ENCODE measurements at regions not wholly inside any gene's neighbourhood (a gene's known extent, or its start where the extent isn't known, plus 50 kb on each side); places are given as distances from the start of the nearest gene placed in this dataset.

- Histone ChIP-seq H3K36me3 (no peaks in the 10 kb centered on the region), H3K9me3 (peaks cover 0 to 11% of the 10 kb centered on the region in 2 donors), H3K27ac (no peak overlapping the region), H3K4me3 (no peak overlapping the region), H3K27me3 (no peaks in the 10 kb centered on the region), H3K4me1 (no peaks in the 10 kb centered on the region)
- intact Hi-C loops (cut with DNase I; ENCODE audit: low total_unique reads): loop anchor here (1.0 kb wide), 1 partner anchor 9 kb away; no protein-coding TSS in a partner anchor
- TF ChIP-seq CTCF (IDR thresholded peaks at IDR 0.05) (no peak), POLR2A (IDR thresholded peaks at IDR 0.05) (no peak), POLR2AphosphoS5 (IDR thresholded peaks at IDR 0.05) (no peak)
- DNase-seq (ENCODE audit: low spot score in 2 of 2): no peak
Measured at GRCh38 chr2:146615778-146616177, 1229.1 kb upstream of the ACVR2A start.

GRCh38 chr2:146608490-146608889 lies 1236.3 kb upstream of the ACVR2A start:
- no peak for DNase-seq (ENCODE audit: low spot score in 2 of 2)
- TF ChIP-seq POLR2AphosphoS5 (IDR thresholded peaks at IDR 0.05) (no peak), CTCF (IDR thresholded peaks at IDR 0.05) (no peak), POLR2A (IDR thresholded peaks at IDR 0.05) (no peak)
- Histone ChIP-seq H3K27me3 (no peaks in the 10 kb centered on the region), H3K4me1 (no peaks in the 10 kb centered on the region), H3K4me3 (no peak overlapping the region), H3K27ac (no peak overlapping the region), H3K9me3 (no peaks in the 10 kb centered on the region), H3K36me3 (no peaks in the 10 kb centered on the region)
- intact Hi-C loops (cut with DNase I; ENCODE audit: low total_unique reads): no loop called here

DNA sequence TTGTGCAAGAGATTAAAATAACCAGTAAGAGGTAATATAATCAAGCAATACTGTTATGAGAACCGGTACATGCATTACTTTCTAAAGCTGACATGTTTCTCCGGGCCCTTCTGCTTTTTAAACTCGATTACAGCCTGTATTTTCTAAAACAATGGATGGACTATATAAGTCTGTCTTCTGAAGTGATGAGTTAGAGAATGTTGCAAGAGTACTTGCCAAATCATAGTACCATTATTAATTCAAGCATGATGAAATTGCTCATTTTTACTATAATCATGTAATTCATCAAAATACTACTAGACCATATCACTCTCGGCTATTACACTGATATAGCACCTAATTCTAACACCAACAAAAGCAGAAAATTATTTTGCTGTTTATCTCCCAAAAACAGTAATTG lies 1240.3 kb upstream of the ACVR2A start:
- TF ChIP-seq CTCF (IDR thresholded peaks at IDR 0.05): no peak
- TF ChIP-seq POLR2AphosphoS5 (IDR thresholded peaks at IDR 0.05): no peak
- TF ChIP-seq POLR2A (IDR thresholded peaks at IDR 0.05): no peak
- Histone ChIP-seq H3K4me1 (no peaks in the 10 kb centered on the region), H3K27me3 (no peaks in the 10 kb centered on the region), H3K36me3 (no peaks in the 10 kb centered on the region), H3K27ac (no peak overlapping the region), H3K4me3 (no peak overlapping the region), H3K9me3 (no peaks in the 10 kb centered on the region)
- DNase-seq (ENCODE audit: low spot score in 2 of 2): no peak
- intact Hi-C loops (cut with DNase I; ENCODE audit: low total_unique reads): no loop called here

DNA sequence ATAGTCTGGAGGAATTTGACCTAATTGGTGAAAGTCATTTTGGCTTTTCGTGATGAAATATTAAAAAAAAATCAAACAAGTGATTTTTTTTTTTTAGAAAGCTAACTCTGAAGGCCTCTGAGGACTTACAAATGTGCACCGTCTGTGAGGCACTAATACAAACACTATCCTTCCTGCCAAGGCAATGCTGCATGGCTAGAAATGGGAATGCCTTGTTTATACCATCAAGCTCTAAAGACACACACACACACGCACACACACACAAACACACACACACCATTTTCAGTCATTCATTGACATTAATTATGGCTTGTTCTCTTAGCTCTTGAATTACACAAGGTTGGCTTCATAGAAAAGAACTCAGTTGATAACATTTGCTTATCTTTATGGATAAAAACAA lies 1242.0 kb upstream of the ACVR2A start:
- Histone ChIP-seq H3K4me3 (no peak overlapping the region), H3K36me3 (no peaks in the 10 kb centered on the region), H3K4me1 (no peaks in the 10 kb centered on the region), H3K27ac (no peak overlapping the region), H3K9me3 (no peaks in the 10 kb centered on the region), H3K27me3 (no peaks in the 10 kb centered on the region)
- intact Hi-C loops (cut with DNase I; ENCODE audit: low total_unique reads): no loop called here
- TF ChIP-seq POLR2A (IDR thresholded peaks at IDR 0.05) (no peak), POLR2AphosphoS5 (IDR thresholded peaks at IDR 0.05) (no peak), CTCF (IDR thresholded peaks at IDR 0.05) (no peak)
- no peak for DNase-seq (ENCODE audit: low spot score in 2 of 2)

GRCh38 chr2:146602383-146602782 lies 1242.4 kb upstream of the ACVR2A start:
- no peaks in the 10 kb centered on the region for H3K9me3 ChIP-seq
- no peak overlapping the region for H3K27ac ChIP-seq
- DNase-seq (ENCODE audit: low spot score in 2 of 2): no peak
- intact Hi-C loops (cut with DNase I; ENCODE audit: low total_unique reads): no loop called here
- H3K4me1 ChIP-seq: no peaks in the 10 kb centered on the region
- no peaks in the 10 kb centered on the region for H3K36me3 ChIP-seq
- no peaks in the 10 kb centered on the region for H3K27me3 ChIP-seq
- no peak overlapping the region for H3K4me3 ChIP-seq
- no peak for TF ChIP-seq CTCF (IDR thresholded peaks at IDR 0.05)
- TF ChIP-seq POLR2A (IDR thresholded peaks at IDR 0.05): no peak
- no peak for TF ChIP-seq POLR2AphosphoS5 (IDR thresholded peaks at IDR 0.05)
